ENCODE measurements at regions not wholly inside any gene's neighbourhood (a gene's known extent, or its start where the extent isn't known, plus 50 kb on each side); places are given as distances from the start of the nearest gene placed in this dataset.

DNA sequence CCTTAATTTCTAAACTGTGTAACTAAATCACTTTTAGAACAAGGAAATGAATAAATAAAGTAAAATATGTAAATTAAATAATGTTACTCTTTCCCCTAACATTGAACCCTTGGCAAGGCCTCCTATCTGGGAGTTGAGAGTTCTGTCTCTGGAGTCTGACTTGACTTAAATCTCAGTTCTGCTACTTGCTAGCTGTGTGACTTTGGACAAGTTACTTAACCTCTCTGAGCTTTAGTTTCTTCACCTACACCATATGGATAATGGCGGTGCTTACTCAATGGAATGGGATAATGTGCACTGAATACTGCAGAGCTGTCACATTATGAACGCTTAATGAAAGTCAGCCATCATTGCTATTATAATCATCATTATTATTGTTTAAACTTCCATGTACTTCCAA, 92.1 kb upstream of the SOD3 start:
- ChIA-PET CTCF (no interaction called here), POLR2A (interaction anchor here (0.6 kb wide), 1 partner anchor 531 kb away, joined by 3 read pairs; no protein-coding TSS in a partner anchor)
- peaks cover 4% of the 10 kb centered on the region for H3K27me3 ChIP-seq (ENCODE audit: control insufficient read depth, insufficient read depth, low read length)
- no peak overlapping the region for H3K4me3 ChIP-seq (ENCODE audit: low read depth, low read length)
- TF ChIP-seq, protein P1, sequence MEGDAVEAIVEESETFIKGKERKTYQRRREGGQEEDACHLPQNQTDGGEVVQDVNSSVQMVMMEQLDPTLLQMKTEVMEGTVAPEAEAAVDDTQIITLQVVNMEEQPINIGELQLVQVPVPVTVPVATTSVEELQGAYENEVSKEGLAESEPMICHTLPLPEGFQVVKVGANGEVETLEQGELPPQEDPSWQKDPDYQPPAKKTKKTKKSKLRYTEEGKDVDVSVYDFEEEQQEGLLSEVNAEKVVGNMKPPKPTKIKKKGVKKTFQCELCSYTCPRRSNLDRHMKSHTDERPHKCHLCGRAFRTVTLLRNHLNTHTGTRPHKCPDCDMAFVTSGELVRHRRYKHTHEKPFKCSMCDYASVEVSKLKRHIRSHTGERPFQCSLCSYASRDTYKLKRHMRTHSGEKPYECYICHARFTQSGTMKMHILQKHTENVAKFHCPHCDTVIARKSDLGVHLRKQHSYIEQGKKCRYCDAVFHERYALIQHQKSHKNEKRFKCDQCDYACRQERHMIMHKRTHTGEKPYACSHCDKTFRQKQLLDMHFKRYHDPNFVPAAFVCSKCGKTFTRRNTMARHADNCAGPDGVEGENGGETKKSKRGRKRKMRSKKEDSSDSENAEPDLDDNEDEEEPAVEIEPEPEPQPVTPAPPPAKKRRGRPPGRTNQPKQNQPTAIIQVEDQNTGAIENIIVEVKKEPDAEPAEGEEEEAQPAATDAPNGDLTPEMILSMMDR (IDR thresholded peaks at IDR 0.05; ENCODE audit: low read depth, low read length): no peak
- no peaks in the 10 kb centered on the region for H3K9me3 ChIP-seq (ENCODE audit: control insufficient read depth, insufficient read depth, low read length)
- H3K27ac ChIP-seq (ENCODE audit: low read depth, low read length): no peak overlapping the region
- DNase-seq (ENCODE audit: low read depth, low spot score): no peak

DNA sequence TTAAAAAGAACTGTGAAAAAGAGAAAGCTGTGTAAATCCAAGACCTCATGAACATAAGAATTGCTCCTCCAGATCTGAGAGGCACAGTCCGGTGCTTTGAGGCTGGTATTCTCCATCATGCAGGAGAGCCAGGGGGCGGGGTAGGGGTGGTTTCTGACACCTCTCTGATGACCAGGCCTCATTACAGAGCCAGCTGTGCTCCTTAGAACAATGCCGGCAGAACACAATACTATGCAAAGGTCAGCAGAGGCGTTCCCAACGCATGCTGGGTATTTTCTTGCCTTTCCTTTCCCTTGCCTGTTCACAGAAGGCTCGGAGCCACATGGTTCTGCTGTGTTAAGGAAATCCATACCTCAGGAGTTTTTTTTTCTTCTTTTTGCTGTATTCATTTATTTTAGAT, 91.2 kb upstream of the SOD3 start:
- Histone ChIP-seq H3K27ac (ENCODE audit: low read depth, low read length) (no peak overlapping the region), H3K4me3 (ENCODE audit: low read depth, low read length) (no peak overlapping the region), H3K27me3 (ENCODE audit: control insufficient read depth, insufficient read depth, low read length) (peaks cover 4% of the 10 kb centered on the region), H3K9me3 (ENCODE audit: control insufficient read depth, insufficient read depth, low read length) (no peaks in the 10 kb centered on the region)
- TF ChIP-seq, protein P1 (IDR thresholded peaks at IDR 0.05; ENCODE audit: low read depth, low read length): no peak
- no peak for DNase-seq (ENCODE audit: low read depth, low spot score)
- ChIA-PET CTCF (interaction anchor here (0.6 kb wide), 1 partner anchor 147 kb away, joined by 5 read pairs; no protein-coding TSS in a partner anchor), POLR2A (no interaction called here)

DNA sequence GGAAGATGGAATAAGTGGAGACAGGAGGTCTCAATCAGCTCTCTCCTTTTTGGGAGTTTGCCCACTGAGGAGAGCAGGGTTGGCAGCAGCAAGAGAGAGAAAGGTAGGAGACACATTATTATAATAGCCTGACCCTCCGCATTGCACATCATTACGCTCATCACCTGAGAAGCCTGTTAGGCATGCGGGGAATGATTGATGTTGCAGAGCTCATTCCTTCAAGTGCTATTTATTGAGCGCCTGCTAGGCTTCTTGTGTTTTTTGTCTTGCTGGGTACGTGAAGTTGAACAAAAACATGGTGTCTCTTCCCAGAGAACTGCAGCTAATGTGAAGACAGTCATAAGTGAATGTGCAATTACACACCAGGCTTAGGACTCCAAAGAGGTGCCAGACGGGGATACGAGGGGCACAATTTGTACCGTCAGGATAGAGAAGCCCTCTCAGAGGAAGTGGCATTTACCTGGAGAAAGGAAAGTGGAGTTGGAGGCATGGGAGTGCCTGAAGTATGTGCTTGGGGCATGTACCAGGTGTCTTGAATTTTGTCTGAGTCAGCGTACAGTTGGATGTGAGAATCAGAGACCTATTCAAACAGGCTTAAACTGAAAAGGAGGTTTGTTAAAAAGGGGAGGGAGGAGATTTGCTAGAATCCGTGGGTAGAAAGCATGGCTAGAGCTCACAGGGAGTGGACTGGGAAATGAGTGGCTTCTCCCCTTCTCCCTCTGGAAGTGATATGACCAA, 90.2 kb upstream of the SOD3 start:
- TF ChIP-seq, protein P1 (IDR thresholded peaks at IDR 0.05; ENCODE audit: low read depth, low read length): no peak
- CTCF ChIA-PET: no interaction called here
- no peak overlapping the region for H3K4me3 ChIP-seq (ENCODE audit: low read depth, low read length)
- POLR2A ChIA-PET: no interaction called here
- peaks cover 4% of the 10 kb centered on the region for H3K27me3 ChIP-seq (ENCODE audit: control insufficient read depth, insufficient read depth, low read length)
- no peak overlapping the region for H3K27ac ChIP-seq (ENCODE audit: low read depth, low read length)
- H3K9me3 ChIP-seq (ENCODE audit: control insufficient read depth, insufficient read depth, low read length): no peaks in the 10 kb centered on the region; the same call in 1 of the 2 replicates
- DNase-seq (ENCODE audit: low read depth, low spot score): no peak

DNA sequence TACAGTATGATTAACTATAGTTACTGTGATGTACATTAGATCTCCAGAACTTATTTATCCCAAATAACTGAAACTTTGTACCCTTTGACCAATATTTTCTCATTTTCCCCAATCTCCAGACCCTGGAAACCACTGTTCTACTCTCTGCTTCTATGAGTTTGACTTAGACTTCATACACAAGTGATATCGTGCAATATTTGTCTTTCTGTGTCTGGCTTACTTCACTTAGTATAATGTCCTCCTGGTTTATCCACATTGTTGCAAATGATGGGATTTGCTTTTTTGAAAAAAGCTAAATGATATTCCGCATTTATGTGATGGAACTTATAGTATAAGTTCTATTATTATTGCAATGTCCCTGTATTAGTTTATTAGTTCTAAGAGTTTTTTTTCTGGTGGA, 81.8 kb upstream of the SOD3 start:
- no peaks in the 10 kb centered on the region; the same call in 1 of the 2 replicates for H3K9me3 ChIP-seq (ENCODE audit: control insufficient read depth, insufficient read depth, low read length)
- H3K4me3 ChIP-seq (ENCODE audit: low read depth, low read length): no peak overlapping the region
- H3K27ac ChIP-seq (ENCODE audit: low read depth, low read length): no peak overlapping the region
- ChIA-PET CTCF (interaction anchor here (1.2 kb wide), 1 partner anchor 599 kb away, joined by 3 read pairs; the partner anchor contains the start of gene ZCCHC4), POLR2A (no interaction called here)
- H3K27me3 ChIP-seq (ENCODE audit: control insufficient read depth, insufficient read depth, low read length): no peaks in the 10 kb centered on the region
- TF ChIP-seq, protein P1 (IDR thresholded peaks at IDR 0.05; ENCODE audit: low read depth, low read length): no peak
- DNase-seq (ENCODE audit: low read depth, low spot score): no peak

DNA sequence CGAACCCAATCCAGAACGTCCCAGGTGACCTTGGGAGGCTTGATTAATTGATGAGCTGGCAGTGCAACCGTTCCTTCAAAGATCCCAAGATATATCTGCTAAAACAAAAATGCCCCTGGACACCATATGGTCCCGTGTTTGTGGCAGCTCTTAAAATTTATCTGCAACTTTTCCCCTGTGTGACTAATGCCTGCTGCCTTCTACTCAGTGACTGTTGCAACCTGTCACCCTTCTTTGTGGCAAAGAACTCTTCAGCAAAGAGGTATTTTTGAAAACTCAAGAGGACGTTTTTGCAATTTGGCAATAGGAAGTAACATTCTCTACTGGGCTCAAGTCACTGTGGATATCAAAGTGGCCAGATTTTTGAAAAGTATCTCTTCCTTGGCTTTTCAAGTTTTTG, 75.8 kb upstream of the SOD3 start:
- TF ChIP-seq, protein P1 (IDR thresholded peaks at IDR 0.05; ENCODE audit: low read depth, low read length): no peak
- CTCF ChIA-PET: no interaction called here
- peaks cover 4% of the 10 kb centered on the region for H3K27me3 ChIP-seq (ENCODE audit: control insufficient read depth, insufficient read depth, low read length)
- H3K9me3 ChIP-seq (ENCODE audit: control insufficient read depth, insufficient read depth, low read length): no peaks in the 10 kb centered on the region
- H3K4me3 ChIP-seq (ENCODE audit: low read depth, low read length): no peak overlapping the region
- no peak overlapping the region for H3K27ac ChIP-seq (ENCODE audit: low read depth, low read length)
- no peak for DNase-seq (ENCODE audit: low read depth, low spot score)
- POLR2A ChIA-PET: no interaction called here
